Stimulated activated CD8-positive, alpha-beta memory T cell treated with anti-CD3 and anti-CD28 coated beads, Interleukin-12 subunit alpha, Interleukin-12 subunit beta, amount 100 ng/mL, for 24 hours (primary cell): ENCODE measurements at regions not wholly inside any gene's neighbourhood (a gene's known extent, or its start where the extent isn't known, plus 50 kb on each side); places are given as distances from the start of the nearest gene placed in this dataset.

Experiments used
- DNase-seq: peaks from one replicate; pipeline ENCODE4 v3.0.0-alpha.2; 2020; ENCODE audit errors: extremely low read depth

- DNase-seq, result no peak
Measured at GRCh38 chr13:97135883-97136282, 86.2 kb upstream of the MBNL2 start.

GRCh38 chr13:97136418-97136817 lies 85.7 kb upstream of the MBNL2 start:
- no peak for DNase-seq

GRCh38 chr13:97139691-97140090 lies 82.4 kb upstream of the MBNL2 start:
- DNase-seq, result no peak

GRCh38 chr13:97140131-97140530 lies 82.0 kb upstream of the MBNL2 start:
- DNase-seq, result no peak

- no peak for DNase-seq
Measured at GRCh38 chr13:97140611-97141010, 81.5 kb upstream of the MBNL2 start.

- no peak for DNase-seq
Measured at GRCh38 chr13:97141097-97141496, 81.0 kb upstream of the MBNL2 start.

GRCh38 chr13:97141564-97142005 lies 80.5 kb upstream of the MBNL2 start:
- DNase-seq, result no peak

- no peak for DNase-seq
Measured at GRCh38 chr13:97142452-97142851, 79.7 kb upstream of the MBNL2 start.

- DNase-seq, result no peak
Measured at GRCh38 chr13:97145057-97145456, 77.1 kb upstream of the MBNL2 start.

- no peak for DNase-seq
Measured at GRCh38 chr13:97148894-97149293, 73.2 kb upstream of the MBNL2 start.

GRCh38 chr13:97160421-97160820 lies 61.7 kb upstream of the MBNL2 start:
- no peak for DNase-seq

GRCh38 chr13:97161582-97162231 lies 60.4 kb upstream of the MBNL2 start:
- DNase-seq, result no peak

GRCh38 chr13:97165502-97166425 lies 56.4 kb upstream of the MBNL2 start:
- DNase-seq, result no peak

GRCh38 chr13:97171136-97171535 lies 51.0 kb upstream of the MBNL2 start:
- DNase-seq, result no peak
